Heart left ventricle (tissue), 16 donors: ENCODE measurements at regions not wholly inside any gene's neighbourhood (a gene's known extent, or its start where the extent isn't known, plus 50 kb on each side); places are given as distances from the start of the nearest gene placed in this dataset.
"Not testable (repeated sequence)": the region's sequence is repeated elsewhere in the genome, so short reads cannot be mapped to it uniquely, and the experiment has no call there.

Experiments
- ATAC-seq, 4 donors: fragments of 200-7000 bp; cut with Tn5 transposase; one replicate each; pipeline ENCODE4 v1.9.1; 2020 to 2022; ENCODE audit warnings: moderate library complexity in 4 of 4, mild to moderate bottlenecking in 3 of 4, moderate number of reproducible peaks in 1 of 4
- DNase-seq, 5 donors: peaks; one replicate each; pipeline ENCODE4 v3.0.0-alpha.2; 2020
- H3K27ac ChIP-seq, 12 donors: fragments of 200-600 bp; sonication (generic) in 4 of 12; one replicate each; pipeline versions ENCODE4 v1.5.0 to v1.8.0; 2016 to 2022; ENCODE audit warnings: mild to moderate bottlenecking in 2 of 12
- H3K27me3 ChIP-seq, 9 donors: fragments of 200-600 bp; sonication (generic) in 2 of 9; one replicate each; pipeline versions ENCODE4 v1.5.1 to v1.8.0; 2016 to 2022; ENCODE audit warnings: mild to moderate bottlenecking in 3 of 9
- H3K36me3 ChIP-seq, 9 donors: fragments of 200-600 bp; sonication (generic) in 2 of 9; one replicate each; pipeline versions ENCODE4 v1.5.0 to v1.8.0; 2018 to 2022; ENCODE audit warnings: mild to moderate bottlenecking in 2 of 9
- H3K4me1 ChIP-seq, 12 donors: fragments of 200-600 bp; sonication (generic) in 4 of 12; one replicate each; pipeline versions ENCODE4 v1.5.0 to v1.8.0; 2016 to 2022; ENCODE audit warnings: mild to moderate bottlenecking in 3 of 12
- H3K4me3 ChIP-seq, 12 donors: fragments of 200-600 bp; sonication (generic) in 4 of 12; one replicate each; pipeline versions ENCODE4 v1.5.0 to v1.8.0; 2017 to 2022; ENCODE audit warnings: mild to moderate bottlenecking in 9 of 12, moderate library complexity in 4 of 12
- H3K9me3 ChIP-seq, 12 donors: fragments of 200-600 bp; sonication (generic) in 4 of 12; one replicate each; pipeline versions ENCODE4 v1.5.0 to v1.8.0; 2016 to 2022; ENCODE audit warnings: mild to moderate bottlenecking in 1 of 12
- CTCF ChIP-seq, 12 donors: fragments of 200-600 bp; sonication (generic) in 4 of 12; IDR thresholded peaks; one replicate each; pipeline versions ENCODE4 v1.5.0 to v1.8.0; 2018 to 2022; ENCODE audit warnings: antibody characterized with exemption in 12 of 12, mild to moderate bottlenecking in 5 of 12
- POLR2A ChIP-seq, 2 donors: fragments of 450-650 bp; IDR thresholded peaks; one replicate each; pipeline ENCODE4 v1.6.1; 2017; ENCODE audit warnings: antibody characterized with exemption in 2 of 2, mild to moderate bottlenecking in 2 of 2, moderate library complexity in 2 of 2
- WGBS, 4 donors: extraction: QIAGEN DNeasy Blood & Tissue Kit in 2 of 4; methylation state at CpG; one replicate each; pipeline versions ENCODE4 v1.1.5 to v1.1.7; 2013 to 2018; 5-methylcytosine and 5-hydroxymethylcytosine counted together
- intact Hi-C, 10 donors: fragments of 100-400 bp; cut with DNase I; formaldehyde crosslinking; loops; one replicate each; pipeline versions ENCODE4 v1.11.1 to v1.14.2; 2022
- donor health status: ischemic (EF 13 %, LVEDD 7.1; RV severe dilation, severe dysfunction).
- donor health status: healthy with polysubstance abuse.
- donor health status: DM: no; HTN: yes; CAD: no.
- donor health status: DM: no; HTN: no; CAD: no.
- donor health status: ischemic (EF 25% LVEDD 6.9; RV normal size, moderate dysfunction).
- donor health status: ischemic (EF 25% LVEDD 5.7; RV mildly dilated, moderate dysfunction).
- donor health status: healthy.
- donor health status: DM: yes; HTN: yes; CAD: no.
- donor health status: ischemic (EF 35%, LVEDD 5.7; RV mildly dilated, moderate dysfunction).
- donor health status: nonischemic (EF 11% LVEDD 7.7; RV severe dilation, severe dysfunction).
- donor health status: DM: yes; HTN: yes; CAD: no.
- donor health status: PGD.
- donor health status: ischemic (EF 29% LVEDD 5.4; RV normal size, mild dysfunction).
- donor health status: nonischemic (EF 23%, LVEDD 6.1; RV moderate dilation, normal function).

- peak overlapping the region; percentile 75 to 96 (median 80) for H3K4me3 ChIP-seq
- no peaks in the 10 kb centered on the region for H3K27me3 ChIP-seq
- peak overlapping the region; percentile 72 to 92 (median 88) for H3K27ac ChIP-seq
- ATAC-seq = peak; percentile 98 to 99 (median 98)
- H3K9me3 ChIP-seq = peaks cover 0 to 10% (median 0%) of the 10 kb centered on the region in 12 donors
- DNase-seq = peak; percentile 95 to 97 (median 96)
- peak in 9 of 12 donors; percentile 2 to 69 (median 34) for TF ChIP-seq CTCF (IDR thresholded peaks at IDR 0.05)
- peak; percentile 42 to 60 for TF ChIP-seq POLR2A (IDR thresholded peaks at IDR 0.05)
- peaks cover 0 to 11% (median 2%) of the 10 kb centered on the region in 9 donors for H3K36me3 ChIP-seq
- peaks cover 0 to 48% (median 20%) of the 10 kb centered on the region in 12 donors for H3K4me1 ChIP-seq
- intact Hi-C loops = loop anchor here in 6 of 10 donors (1.0 to 10.0 kb wide), 6 partner anchors 17 to 903 kb away; partner anchors contain the start of genes ZNF527 (in 4 of the 6), ZNF569 (in 3 of the 6), ZNF570 (in 3 of the 6) and ZNF383 (in 2 of the 6)
- WGBS, 4 donors = 0 to 1% (median 1%) methylated on average over 25 to 57 of the region's 57 CpGs
Observed at GRCh38 chr19:37317403-37318209, 53.3 kb upstream of the ZNF527 start.

GRCh38 chr19:37320988-37321387 lies 49.9 kb upstream of the ZNF527 start:
- H3K27ac ChIP-seq, H3K9me3 ChIP-seq, intact Hi-C loops, H3K4me3 ChIP-seq, DNase-seq, H3K27me3 ChIP-seq, ATAC-seq: not testable (repeated sequence)
- WGBS, 4 donors = 49 to 69% (median 63%) methylated on average over 7 of the region's 7 CpGs
- H3K4me1 ChIP-seq = peaks cover 0 to 43% (median 20%) of the 10 kb centered on the region in 12 donors
- peaks cover 0 to 36% (median 24%) of the 10 kb centered on the region in 9 donors for H3K36me3 ChIP-seq
